ENCODE measurements at regions not wholly inside any gene's neighbourhood (a gene's known extent, or its start where the extent isn't known, plus 50 kb on each side); places are given as distances from the start of the nearest gene placed in this dataset.

DNA sequence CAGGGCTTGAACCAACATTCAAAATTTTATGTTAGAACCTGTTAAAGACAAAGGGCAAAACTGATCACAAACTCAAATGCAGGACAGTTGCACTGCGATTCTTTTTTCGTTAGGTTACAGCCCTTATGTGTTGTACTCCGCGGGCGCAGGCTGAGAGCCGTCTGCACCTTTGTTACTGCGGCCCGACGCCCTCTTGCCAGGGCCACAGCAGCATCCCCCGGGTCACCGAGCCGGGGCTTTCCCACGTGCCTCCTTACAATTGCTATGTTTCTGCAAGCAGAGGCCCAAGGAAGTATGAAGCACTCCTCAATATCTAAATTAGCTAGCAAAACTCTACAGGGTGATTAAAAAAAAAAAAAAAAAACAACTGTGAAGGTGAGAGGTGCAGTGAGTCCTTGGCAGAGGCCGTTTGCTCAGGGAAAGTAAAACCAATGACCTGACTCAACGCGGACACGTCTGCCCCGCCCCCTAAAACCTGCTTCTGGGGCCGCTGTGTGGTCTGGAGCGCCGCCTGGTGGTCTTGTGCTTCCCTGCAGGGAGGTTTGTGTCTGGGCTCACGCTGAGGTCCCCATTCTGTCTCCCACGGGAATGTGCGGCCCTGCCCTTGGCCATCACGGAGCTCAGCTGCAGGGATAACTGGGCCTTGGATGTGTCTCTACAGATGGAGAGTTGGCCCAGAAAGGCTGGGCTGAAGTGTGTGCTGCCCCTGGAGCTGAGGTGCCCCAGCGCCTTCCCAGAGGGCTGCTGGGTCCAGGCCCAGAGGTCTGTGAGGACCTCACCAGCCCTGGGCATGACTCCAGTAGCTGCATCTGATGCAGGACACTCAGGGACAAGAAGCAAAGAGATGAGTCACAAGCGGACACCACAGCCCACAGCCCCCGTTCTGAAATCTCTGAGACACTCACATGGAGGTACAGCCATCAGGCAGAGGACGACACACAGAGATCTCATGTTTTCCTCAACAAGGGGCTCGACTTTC is 418.5 kb downstream of the TMEM121 start:
- TF ChIP-seq POLR2AphosphoS5 (IDR thresholded peaks at IDR 0.05; ENCODE audit: low read depth): no peak
- TF ChIP-seq, protein P1, sequence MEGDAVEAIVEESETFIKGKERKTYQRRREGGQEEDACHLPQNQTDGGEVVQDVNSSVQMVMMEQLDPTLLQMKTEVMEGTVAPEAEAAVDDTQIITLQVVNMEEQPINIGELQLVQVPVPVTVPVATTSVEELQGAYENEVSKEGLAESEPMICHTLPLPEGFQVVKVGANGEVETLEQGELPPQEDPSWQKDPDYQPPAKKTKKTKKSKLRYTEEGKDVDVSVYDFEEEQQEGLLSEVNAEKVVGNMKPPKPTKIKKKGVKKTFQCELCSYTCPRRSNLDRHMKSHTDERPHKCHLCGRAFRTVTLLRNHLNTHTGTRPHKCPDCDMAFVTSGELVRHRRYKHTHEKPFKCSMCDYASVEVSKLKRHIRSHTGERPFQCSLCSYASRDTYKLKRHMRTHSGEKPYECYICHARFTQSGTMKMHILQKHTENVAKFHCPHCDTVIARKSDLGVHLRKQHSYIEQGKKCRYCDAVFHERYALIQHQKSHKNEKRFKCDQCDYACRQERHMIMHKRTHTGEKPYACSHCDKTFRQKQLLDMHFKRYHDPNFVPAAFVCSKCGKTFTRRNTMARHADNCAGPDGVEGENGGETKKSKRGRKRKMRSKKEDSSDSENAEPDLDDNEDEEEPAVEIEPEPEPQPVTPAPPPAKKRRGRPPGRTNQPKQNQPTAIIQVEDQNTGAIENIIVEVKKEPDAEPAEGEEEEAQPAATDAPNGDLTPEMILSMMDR (IDR thresholded peaks at IDR 0.05; ENCODE audit: insufficient read depth, low read length): peak; percentile 40
- TF ChIP-seq, protein P2, sequence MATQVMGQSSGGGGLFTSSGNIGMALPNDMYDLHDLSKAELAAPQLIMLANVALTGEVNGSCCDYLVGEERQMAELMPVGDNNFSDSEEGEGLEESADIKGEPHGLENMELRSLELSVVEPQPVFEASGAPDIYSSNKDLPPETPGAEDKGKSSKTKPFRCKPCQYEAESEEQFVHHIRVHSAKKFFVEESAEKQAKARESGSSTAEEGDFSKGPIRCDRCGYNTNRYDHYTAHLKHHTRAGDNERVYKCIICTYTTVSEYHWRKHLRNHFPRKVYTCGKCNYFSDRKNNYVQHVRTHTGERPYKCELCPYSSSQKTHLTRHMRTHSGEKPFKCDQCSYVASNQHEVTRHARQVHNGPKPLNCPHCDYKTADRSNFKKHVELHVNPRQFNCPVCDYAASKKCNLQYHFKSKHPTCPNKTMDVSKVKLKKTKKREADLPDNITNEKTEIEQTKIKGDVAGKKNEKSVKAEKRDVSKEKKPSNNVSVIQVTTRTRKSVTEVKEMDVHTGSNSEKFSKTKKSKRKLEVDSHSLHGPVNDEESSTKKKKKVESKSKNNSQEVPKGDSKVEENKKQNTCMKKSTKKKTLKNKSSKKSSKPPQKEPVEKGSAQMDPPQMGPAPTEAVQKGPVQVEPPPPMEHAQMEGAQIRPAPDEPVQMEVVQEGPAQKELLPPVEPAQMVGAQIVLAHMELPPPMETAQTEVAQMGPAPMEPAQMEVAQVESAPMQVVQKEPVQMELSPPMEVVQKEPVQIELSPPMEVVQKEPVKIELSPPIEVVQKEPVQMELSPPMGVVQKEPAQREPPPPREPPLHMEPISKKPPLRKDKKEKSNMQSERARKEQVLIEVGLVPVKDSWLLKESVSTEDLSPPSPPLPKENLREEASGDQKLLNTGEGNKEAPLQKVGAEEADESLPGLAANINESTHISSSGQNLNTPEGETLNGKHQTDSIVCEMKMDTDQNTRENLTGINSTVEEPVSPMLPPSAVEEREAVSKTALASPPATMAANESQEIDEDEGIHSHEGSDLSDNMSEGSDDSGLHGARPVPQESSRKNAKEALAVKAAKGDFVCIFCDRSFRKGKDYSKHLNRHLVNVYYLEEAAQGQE (IDR thresholded peaks at IDR 0.05; ENCODE audit: insufficient replicate concordance, low read depth): no peak
